Brain microvascular endothelial cell (primary cell): ENCODE measurements at regions not wholly inside any gene's neighbourhood (a gene's known extent, or its start where the extent isn't known, plus 50 kb on each side); places are given as distances from the start of the nearest gene placed in this dataset.

Experiments
- DNase-seq: peaks from one replicate; pipeline ENCODE4 v3.0.0-alpha.2; 2020
- H3K27ac ChIP-seq: fragments of 250-450 bp; sonication (Bioruptor Pico); 2 replicates; pipeline ENCODE4 v1.5.1; 2020; ENCODE audit warnings: mild to moderate bottlenecking, moderate library complexity
- H3K27me3 ChIP-seq: fragments of 250-450 bp; sonication (Bioruptor Pico); replicated peaks from 2 replicates; pipeline ENCODE4 v1.5.1; 2020; ENCODE audit warnings: mild to moderate bottlenecking
- H3K36me3 ChIP-seq: fragments of 250-450 bp; sonication (Bioruptor Pico); replicated peaks from 2 replicates; pipeline ENCODE4 v1.5.1; 2020; ENCODE audit warnings: mild to moderate bottlenecking
- H3K4me3 ChIP-seq: 2 replicates; pipeline ENCODE4 v1.5.1; 2011; ENCODE audit warnings: low read depth, mild to moderate bottlenecking, control low read depth, low read length, moderate library complexity
- in situ Hi-C: cut with HindIII; loops from 2 replicates; pipeline ENCODE4 v1.10.0; 2017; ENCODE audit warnings: low sequenced_read_pairs, low pct_ligation_motif_present
- TF ChIP-seq, protein P1 (sequence below): IDR thresholded peaks from 2 replicates; pipeline ENCODE4 v1.5.1; 2011; ENCODE audit warnings: low read depth, mild to moderate bottlenecking, moderate library complexity, low read length, control low read depth, inconsistent platforms; ENCODE audit errors: missing control alignments

DNA sequence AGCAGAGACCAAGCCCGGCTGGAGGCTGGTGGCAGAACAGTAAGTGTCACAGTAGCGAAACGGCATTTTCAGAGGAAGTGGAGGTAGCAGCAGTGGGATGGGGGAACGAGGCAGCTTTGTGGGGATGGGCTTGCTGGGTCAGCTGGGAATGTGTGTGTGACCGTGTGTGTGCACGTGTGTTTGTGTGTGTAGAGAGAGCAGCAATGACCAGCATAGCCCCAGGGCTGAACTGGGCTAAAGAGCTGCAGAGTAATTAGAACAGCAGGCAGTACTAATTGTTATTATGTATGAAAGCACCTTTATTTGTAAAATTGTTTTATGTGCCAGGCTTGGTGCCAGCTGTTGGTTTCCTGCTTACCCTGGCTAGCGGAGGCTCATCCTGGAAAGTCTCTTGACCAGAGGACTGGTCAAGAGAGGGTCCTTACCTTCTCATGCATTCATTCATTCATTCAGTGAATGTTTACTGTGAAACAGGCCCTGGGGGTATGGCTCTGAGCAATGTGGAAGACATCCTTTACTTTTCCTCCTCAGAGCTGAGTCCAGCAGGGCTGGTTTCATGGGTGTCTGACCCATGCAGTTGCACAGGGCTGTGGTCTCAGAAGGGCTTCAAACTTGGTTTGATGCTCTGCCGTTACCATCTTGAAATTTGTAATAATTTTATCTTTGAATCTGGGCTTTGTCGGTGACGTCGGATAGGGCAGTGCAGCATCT, 184.6 kb downstream of the SEC23IP start:
- H3K27me3 ChIP-seq: no peaks in the 10 kb centered on the region
- DNase-seq: no peak
- TF ChIP-seq, protein P1, sequence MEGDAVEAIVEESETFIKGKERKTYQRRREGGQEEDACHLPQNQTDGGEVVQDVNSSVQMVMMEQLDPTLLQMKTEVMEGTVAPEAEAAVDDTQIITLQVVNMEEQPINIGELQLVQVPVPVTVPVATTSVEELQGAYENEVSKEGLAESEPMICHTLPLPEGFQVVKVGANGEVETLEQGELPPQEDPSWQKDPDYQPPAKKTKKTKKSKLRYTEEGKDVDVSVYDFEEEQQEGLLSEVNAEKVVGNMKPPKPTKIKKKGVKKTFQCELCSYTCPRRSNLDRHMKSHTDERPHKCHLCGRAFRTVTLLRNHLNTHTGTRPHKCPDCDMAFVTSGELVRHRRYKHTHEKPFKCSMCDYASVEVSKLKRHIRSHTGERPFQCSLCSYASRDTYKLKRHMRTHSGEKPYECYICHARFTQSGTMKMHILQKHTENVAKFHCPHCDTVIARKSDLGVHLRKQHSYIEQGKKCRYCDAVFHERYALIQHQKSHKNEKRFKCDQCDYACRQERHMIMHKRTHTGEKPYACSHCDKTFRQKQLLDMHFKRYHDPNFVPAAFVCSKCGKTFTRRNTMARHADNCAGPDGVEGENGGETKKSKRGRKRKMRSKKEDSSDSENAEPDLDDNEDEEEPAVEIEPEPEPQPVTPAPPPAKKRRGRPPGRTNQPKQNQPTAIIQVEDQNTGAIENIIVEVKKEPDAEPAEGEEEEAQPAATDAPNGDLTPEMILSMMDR: no peak
- H3K36me3 ChIP-seq: no peaks in the 10 kb centered on the region
- H3K27ac ChIP-seq: no peak overlapping the region
- no peak overlapping the region for H3K4me3 ChIP-seq
- in situ Hi-C loops: no loop called here

DNA sequence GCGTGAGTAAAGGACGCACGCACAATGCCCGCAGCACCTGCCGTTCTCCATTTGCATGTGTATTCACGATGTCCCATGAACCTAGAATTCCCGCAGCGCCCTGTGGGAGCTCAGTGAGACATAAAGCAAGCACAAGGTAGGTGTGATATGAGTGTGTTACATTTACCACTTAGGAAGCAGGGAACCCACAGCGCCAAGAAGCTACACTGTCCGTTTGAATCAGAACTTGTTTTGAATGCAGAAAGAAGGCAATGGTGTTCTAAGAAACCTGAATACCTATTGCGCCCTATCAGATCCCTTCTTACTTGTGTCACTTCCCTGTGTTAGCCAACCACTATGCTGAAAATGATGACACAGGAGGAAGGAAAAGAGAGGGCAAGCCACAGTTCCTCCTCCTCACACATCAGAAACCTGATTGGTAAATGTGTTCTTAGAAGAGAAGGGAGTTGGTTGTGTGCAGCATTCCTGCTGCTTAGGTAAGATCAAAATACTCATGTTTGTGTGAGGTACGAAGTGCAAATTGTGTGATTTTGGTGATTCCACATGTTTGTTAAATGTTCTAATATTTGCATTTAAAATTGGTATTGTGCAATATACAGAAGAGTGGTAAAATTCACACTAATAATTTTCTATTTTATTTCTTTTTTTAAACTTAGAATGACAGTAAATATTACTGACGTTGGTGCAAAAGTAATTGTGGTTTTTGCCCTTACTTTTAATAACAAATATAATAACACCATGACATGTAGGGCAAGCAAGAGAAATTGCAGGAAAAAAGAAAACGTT, 185.4 kb downstream of the SEC23IP start:
- no peak overlapping the region for H3K27ac ChIP-seq
- no peaks in the 10 kb centered on the region for H3K36me3 ChIP-seq
- no peak for DNase-seq
- H3K4me3 ChIP-seq: no peak overlapping the region
- TF ChIP-seq, protein P1: no peak
- in situ Hi-C loops: no loop called here
- H3K27me3 ChIP-seq: no peaks in the 10 kb centered on the region

DNA sequence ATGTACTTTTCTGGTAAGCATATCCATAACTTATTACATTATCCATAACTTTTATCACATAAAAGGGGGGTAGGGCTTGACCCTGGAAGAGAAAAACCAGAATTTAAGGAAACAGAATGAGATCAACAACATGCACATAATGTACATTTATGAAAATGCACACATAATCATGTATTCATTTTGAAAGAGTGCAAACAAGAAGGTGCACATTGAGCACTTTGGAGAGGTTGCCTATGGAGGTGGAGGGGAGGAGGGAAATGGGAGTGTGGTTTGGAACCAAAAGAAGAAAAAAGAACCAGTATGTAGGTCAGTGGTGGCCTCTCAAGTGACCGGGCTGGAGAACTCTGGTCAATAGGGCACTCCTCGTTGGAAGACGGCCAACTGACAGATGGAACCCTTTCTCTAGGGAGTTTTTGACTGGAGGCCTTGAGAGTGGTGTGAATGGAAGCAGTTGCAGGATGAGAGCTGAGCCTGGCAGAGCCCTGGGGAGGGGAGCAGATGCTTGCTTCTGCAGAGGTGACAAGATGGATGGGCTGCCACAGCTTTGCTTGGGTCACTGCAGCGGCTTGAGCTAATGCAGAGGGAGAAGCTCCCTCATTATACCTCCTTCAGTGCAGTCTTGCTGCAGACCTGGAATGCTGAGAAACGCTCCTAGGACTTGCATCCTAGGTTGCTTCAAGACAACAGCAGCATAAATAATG, 192.7 kb downstream of the SEC23IP start:
- no peak overlapping the region for H3K27ac ChIP-seq
- no peaks in the 10 kb centered on the region for H3K36me3 ChIP-seq
- no peaks in the 10 kb centered on the region for H3K27me3 ChIP-seq
- in situ Hi-C loops: no loop called here
- TF ChIP-seq, protein P1: no peak
- H3K4me3 ChIP-seq: no peak overlapping the region
- no peak for DNase-seq

DNA sequence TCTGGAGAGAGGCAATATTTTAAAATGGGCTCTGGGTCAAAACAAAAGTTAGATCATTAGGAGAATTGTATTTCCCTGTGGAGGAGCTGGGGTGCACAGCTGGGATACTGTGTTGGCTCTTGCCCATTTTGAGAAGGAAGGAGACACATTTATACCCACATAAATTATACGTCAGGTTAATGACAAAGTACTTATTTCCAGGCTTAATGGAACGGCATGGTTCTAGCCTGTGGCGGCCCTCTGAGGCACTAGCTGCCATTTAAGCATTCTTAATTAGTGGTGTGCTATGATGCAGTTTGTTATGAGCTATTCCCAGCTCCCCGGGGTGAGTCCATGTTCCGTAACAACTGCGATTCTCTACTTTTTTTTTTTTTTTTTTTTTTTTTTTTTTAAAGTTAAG, 193.5 kb downstream of the SEC23IP start:
- TF ChIP-seq, protein P1: no peak
- H3K4me3 ChIP-seq: no peak overlapping the region
- H3K36me3 ChIP-seq: no peaks in the 10 kb centered on the region
- in situ Hi-C loops: no loop called here
- no peak for DNase-seq
- no peak overlapping the region for H3K27ac ChIP-seq
- no peaks in the 10 kb centered on the region for H3K27me3 ChIP-seq

DNA sequence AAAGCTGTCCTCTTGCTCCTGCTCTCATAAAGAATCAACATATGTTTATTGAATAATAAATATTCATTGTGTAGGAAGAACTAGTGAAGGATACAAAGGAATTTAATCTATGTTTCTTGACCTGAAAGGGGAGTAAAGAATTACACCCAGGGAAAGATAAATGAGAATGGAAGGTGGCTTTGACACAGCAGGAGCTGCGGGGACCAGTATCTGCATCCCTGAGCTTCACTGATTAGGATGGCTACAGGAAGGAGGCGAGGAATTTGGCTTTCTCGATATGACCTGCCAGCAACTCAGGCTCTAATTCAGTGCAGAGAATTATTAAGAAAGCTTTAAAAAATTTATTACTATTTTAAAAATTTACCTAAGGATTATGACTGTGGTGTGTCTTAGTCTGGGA, 194.6 kb downstream of the SEC23IP start:
- in situ Hi-C loops: no loop called here

More for the DNA sequence above, 194.6 kb downstream of the SEC23IP start:
- Histone ChIP-seq H3K27ac (no peak overlapping the region), H3K4me3 (no peak overlapping the region), H3K27me3 (no peaks in the 10 kb centered on the region), H3K36me3 (no peaks in the 10 kb centered on the region)
- TF ChIP-seq, protein P1: no peak
- DNase-seq: no peak
